ENCODE measurements at regions not wholly inside any gene's neighbourhood (a gene's known extent, or its start where the extent isn't known, plus 50 kb on each side); places are given as distances from the start of the nearest gene placed in this dataset.

GRCh38 chr14:73784988-73785313, 66.7 kb upstream of the PTGR2 start:
- Mint-ChIP-seq H3K36me3 (ENCODE audit: low read depth) (peaks cover 11% of the 10 kb centered on the region), H3K27ac (peak overlapping the region; percentile 99), H3K27me3 (ENCODE audit: insufficient read depth) (peaks cover 7% of the 10 kb centered on the region), H3K4me1 (ENCODE audit: low read depth) (peaks cover 66% of the 10 kb centered on the region), H3K9me3 (no peaks in the 10 kb centered on the region), H3K4me3 (peak overlapping the region; percentile 93)
- TF ChIP-seq, protein P1, sequence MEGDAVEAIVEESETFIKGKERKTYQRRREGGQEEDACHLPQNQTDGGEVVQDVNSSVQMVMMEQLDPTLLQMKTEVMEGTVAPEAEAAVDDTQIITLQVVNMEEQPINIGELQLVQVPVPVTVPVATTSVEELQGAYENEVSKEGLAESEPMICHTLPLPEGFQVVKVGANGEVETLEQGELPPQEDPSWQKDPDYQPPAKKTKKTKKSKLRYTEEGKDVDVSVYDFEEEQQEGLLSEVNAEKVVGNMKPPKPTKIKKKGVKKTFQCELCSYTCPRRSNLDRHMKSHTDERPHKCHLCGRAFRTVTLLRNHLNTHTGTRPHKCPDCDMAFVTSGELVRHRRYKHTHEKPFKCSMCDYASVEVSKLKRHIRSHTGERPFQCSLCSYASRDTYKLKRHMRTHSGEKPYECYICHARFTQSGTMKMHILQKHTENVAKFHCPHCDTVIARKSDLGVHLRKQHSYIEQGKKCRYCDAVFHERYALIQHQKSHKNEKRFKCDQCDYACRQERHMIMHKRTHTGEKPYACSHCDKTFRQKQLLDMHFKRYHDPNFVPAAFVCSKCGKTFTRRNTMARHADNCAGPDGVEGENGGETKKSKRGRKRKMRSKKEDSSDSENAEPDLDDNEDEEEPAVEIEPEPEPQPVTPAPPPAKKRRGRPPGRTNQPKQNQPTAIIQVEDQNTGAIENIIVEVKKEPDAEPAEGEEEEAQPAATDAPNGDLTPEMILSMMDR (IDR thresholded peaks at IDR 0.05), result no peak
- no peak for DNase-seq

DNA sequence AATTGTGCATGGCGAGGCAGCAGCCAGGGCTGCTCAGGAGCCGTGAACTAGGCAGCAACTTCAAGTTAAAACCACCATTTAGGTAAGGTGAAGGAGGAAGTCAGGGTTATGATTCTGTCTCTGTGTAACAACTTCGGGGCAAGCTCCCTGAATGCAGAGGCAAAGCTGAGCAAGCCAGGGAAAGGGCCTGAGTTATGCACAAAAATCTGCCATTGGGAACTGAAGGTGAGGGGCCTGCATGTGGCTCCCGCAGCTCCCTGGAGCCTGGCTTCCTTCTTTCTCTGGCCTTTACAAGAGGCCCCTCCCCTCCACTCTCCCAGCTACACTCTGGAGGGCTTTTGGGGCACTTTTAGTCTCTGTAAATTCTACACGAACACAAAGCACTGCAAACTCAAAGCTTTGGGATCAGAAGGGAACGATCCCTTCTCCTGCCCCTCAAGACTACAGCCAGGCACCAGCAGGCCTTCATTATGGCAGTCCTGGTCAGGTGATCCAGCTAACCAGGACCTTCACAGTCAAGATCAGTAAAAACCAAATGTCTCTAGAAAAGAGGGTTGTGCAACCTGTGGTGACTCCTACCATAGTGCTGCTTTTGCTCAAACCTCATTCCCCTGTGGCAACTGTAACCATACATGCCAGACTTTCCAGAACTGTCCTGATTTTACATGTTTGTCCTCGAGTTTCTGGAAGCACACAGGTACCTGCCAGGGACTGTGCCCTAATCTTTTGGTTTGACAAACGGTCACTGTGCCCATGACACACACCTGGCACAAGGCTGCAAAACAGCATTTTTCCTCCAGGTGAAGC, 67.2 kb upstream of the PTGR2 start:
- peak; percentile 63 for DNase-seq
- Mint-ChIP-seq H3K9me3 (no peaks in the 10 kb centered on the region), H3K27ac (peak overlapping the region; percentile 99), H3K4me1 (ENCODE audit: low read depth) (peaks cover 60% of the 10 kb centered on the region), H3K4me3 (peak overlapping the region; percentile 93), H3K36me3 (ENCODE audit: low read depth) (peaks cover 11% of the 10 kb centered on the region), H3K27me3 (ENCODE audit: insufficient read depth) (peaks cover 7% of the 10 kb centered on the region)
- TF ChIP-seq, protein P1 (IDR thresholded peaks at IDR 0.05), result no peak

GRCh38 chr14:73783107-73783727, 68.4 kb upstream of the PTGR2 start:
- peaks cover 11% of the 10 kb centered on the region for H3K36me3 Mint-ChIP-seq (ENCODE audit: low read depth)
- DNase-seq, result no peak
- peaks cover 48% of the 10 kb centered on the region for H3K4me1 Mint-ChIP-seq (ENCODE audit: low read depth)
- H3K9me3 Mint-ChIP-seq, result no peaks in the 10 kb centered on the region
- H3K27me3 Mint-ChIP-seq (ENCODE audit: insufficient read depth), result peaks cover 5% of the 10 kb centered on the region
- H3K27ac Mint-ChIP-seq, result peak overlapping the region; percentile 85
- TF ChIP-seq, protein P1 (IDR thresholded peaks at IDR 0.05), result no peak
- H3K4me3 Mint-ChIP-seq, result peak overlapping the region; percentile 57

- H3K4me3 Mint-ChIP-seq, result no peak overlapping the region
Observed at GRCh38 chr14:73782623-73783022, 68.4 kb upstream of the PNMA1 start.

GRCh38 chr14:73780896-73781295, 66.7 kb upstream of the PNMA1 start:
- TF ChIP-seq, protein P1 (IDR thresholded peaks at IDR 0.05), result no peak
- no peaks in the 10 kb centered on the region for H3K27me3 Mint-ChIP-seq (ENCODE audit: insufficient read depth)
- H3K4me3 Mint-ChIP-seq, result no peak overlapping the region
- H3K4me1 Mint-ChIP-seq (ENCODE audit: low read depth), result peaks cover 40% of the 10 kb centered on the region
- no peak for DNase-seq
- no peak overlapping the region for H3K27ac Mint-ChIP-seq
- peaks cover 14% of the 10 kb centered on the region for H3K36me3 Mint-ChIP-seq (ENCODE audit: low read depth)
- H3K9me3 Mint-ChIP-seq, result no peaks in the 10 kb centered on the region

More at GRCh38 chr14:73782623-73783022, 68.4 kb upstream of the PNMA1 start:
- H3K9me3 Mint-ChIP-seq, result no peaks in the 10 kb centered on the region
- peaks cover 42% of the 10 kb centered on the region for H3K4me1 Mint-ChIP-seq (ENCODE audit: low read depth)
- H3K36me3 Mint-ChIP-seq (ENCODE audit: low read depth), result peaks cover 13% of the 10 kb centered on the region
- TF ChIP-seq, protein P1 (IDR thresholded peaks at IDR 0.05), result no peak
- no peak for DNase-seq
- 0 out of 2 replicates have a peak overlapping the region, but pooled peaks have one; percentile 85 for H3K27ac Mint-ChIP-seq
- H3K27me3 Mint-ChIP-seq (ENCODE audit: insufficient read depth), result peaks cover 4% of the 10 kb centered on the region
